AG09319 (cell line): ENCODE measurements at regions not wholly inside any gene's neighbourhood (a gene's known extent, or its start where the extent isn't known, plus 50 kb on each side); places are given as distances from the start of the nearest gene placed in this dataset.
A peak's percentile ranks its signal among the peaks of the same experiment; 100 is the strongest.

Experiments
- DNase-seq: peaks from one replicate; pipeline ENCODE4 v3.0.0-alpha.2; 2010; ENCODE audit warnings: low read depth; ENCODE audit errors: extremely low read depth
- TF ChIP-seq, protein P1 (sequence below): IDR thresholded peaks from 2 replicates; pipeline ENCODE4 v1.5.1; 2011; ENCODE audit warnings: low read depth, mild to moderate bottlenecking, inconsistent platforms, low read length, moderate library complexity

GRCh38 chr14:37899365-37899764, 303.9 kb downstream of the TTC6 start:
- TF ChIP-seq, protein P1, sequence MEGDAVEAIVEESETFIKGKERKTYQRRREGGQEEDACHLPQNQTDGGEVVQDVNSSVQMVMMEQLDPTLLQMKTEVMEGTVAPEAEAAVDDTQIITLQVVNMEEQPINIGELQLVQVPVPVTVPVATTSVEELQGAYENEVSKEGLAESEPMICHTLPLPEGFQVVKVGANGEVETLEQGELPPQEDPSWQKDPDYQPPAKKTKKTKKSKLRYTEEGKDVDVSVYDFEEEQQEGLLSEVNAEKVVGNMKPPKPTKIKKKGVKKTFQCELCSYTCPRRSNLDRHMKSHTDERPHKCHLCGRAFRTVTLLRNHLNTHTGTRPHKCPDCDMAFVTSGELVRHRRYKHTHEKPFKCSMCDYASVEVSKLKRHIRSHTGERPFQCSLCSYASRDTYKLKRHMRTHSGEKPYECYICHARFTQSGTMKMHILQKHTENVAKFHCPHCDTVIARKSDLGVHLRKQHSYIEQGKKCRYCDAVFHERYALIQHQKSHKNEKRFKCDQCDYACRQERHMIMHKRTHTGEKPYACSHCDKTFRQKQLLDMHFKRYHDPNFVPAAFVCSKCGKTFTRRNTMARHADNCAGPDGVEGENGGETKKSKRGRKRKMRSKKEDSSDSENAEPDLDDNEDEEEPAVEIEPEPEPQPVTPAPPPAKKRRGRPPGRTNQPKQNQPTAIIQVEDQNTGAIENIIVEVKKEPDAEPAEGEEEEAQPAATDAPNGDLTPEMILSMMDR, result no peak
- DNase-seq, result no peak

DNA sequence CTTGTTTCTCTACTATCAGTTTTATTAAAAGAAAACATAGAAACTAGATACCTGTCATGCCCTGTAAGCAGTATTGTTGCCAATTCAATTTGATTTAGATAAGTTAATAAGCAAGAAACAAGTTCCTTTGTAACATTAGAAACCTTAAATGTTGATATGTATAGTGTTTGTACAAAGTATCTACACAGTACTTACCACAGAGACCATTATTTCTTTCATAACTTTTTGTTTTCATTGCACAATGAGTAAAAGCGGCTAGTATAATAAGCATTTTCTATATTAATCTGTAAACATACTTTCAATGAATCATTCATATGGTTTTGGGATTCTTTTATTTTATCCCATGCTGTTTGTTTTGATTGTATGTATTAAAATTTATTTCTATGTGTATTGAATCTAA, 305.1 kb downstream of the TTC6 start:
- DNase-seq, result no peak
- TF ChIP-seq, protein P1, result no peak

- TF ChIP-seq, protein P1, result no peak
- DNase-seq, result peak; percentile 41
Measured at GRCh38 chr14:37901978-37902377, 305.7 kb upstream of the SSTR1 start.

DNA sequence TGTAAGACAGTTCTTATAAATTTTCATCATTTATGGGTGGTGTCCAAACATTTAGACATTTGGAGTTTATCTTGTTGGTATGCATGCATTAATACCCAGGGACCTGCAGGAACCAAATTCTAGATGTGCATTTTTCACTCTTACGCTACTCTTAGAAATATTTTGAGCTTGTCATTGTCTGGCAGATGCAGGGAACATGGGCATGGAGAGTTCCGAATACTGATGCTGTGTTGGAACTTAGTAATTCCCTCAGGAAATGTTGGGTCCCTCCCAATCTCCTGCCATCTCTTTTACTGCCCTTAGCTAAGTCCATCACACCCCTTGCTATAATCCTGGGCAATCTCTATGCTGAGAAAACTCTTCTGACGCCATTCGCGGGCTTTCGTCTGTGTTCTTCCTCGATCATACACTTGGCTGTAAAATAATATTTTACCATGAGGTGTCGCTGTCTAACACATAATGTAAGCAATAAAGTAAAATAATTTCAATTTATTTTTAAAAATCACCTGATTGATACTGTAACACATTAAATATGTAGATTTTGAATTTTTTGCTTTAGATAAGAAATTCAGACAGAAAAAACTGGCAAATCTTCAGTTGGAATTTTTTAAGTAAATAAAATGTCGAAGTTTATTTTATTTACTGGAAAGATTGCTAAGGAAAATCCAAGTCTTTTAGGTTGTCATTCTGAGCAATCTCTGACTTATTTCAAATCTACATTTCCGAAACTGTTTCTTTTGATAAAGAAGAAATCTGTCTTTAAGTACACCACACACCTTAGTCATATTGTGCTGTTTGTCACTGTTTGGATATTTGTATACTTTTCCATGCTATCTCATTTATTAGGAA, 304.1 kb upstream of the SSTR1 start:
- TF ChIP-seq, protein P1, result peak; percentile 45
- no peak for DNase-seq

GRCh38 chr14:37924622-37925021, 283.1 kb upstream of the SSTR1 start:
- TF ChIP-seq, protein P1, result no peak
- DNase-seq, result no peak

- no peak for DNase-seq
- TF ChIP-seq, protein P1, result no peak
Measured at GRCh38 chr14:37932008-37932407, 275.7 kb upstream of the SSTR1 start.

GRCh38 chr14:37932481-37932880, 275.2 kb upstream of the SSTR1 start:
- TF ChIP-seq, protein P1, result no peak

More at GRCh38 chr14:37932481-37932880, 275.2 kb upstream of the SSTR1 start:
- no peak for DNase-seq
